Epithelial cell of esophagus (primary cell): ENCODE measurements at regions not wholly inside any gene's neighbourhood (a gene's known extent, or its start where the extent isn't known, plus 50 kb on each side); places are given as distances from the start of the nearest gene placed in this dataset.

ENCODE experiments used
- DNase-seq: peaks from one replicate; pipeline ENCODE4 v3.0.0; 2010; ENCODE audit warnings: low read depth
- H3K4me3 ChIP-seq: 2 replicates; pipeline ENCODE4 v1.5.1; 2011; ENCODE audit warnings: mild to moderate bottlenecking, low read length, control low read depth
- TF ChIP-seq, protein P1 (sequence below): IDR thresholded peaks from 2 replicates; pipeline ENCODE4 v1.5.1; 2011; ENCODE audit warnings: low read depth, mild to moderate bottlenecking, low read length, control low read depth, inconsistent platforms; ENCODE audit not compliant: insufficient read depth; ENCODE audit errors: missing control alignments

DNA sequence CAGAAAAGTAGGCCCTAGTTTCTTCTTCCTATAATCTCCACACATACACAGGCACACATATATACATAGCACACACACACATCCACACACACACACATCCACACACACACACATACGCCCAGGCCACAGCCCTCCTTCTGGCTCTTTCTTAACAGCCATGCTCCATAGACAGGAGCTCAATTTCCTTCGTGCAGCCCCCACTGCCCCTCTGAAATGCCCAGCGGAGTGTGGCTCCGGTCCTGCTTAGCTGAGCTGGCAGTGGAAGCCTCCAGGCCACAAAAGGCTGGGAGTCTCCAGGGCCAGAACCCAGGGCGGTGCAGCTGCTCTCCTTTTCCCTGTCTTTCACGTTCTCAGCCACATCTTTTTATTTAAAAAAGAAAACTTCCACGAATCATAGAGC lies 282.9 kb upstream of the IGFBP3 start:
- no peak for DNase-seq
- no peak overlapping the region for H3K4me3 ChIP-seq
- TF ChIP-seq, protein P1, sequence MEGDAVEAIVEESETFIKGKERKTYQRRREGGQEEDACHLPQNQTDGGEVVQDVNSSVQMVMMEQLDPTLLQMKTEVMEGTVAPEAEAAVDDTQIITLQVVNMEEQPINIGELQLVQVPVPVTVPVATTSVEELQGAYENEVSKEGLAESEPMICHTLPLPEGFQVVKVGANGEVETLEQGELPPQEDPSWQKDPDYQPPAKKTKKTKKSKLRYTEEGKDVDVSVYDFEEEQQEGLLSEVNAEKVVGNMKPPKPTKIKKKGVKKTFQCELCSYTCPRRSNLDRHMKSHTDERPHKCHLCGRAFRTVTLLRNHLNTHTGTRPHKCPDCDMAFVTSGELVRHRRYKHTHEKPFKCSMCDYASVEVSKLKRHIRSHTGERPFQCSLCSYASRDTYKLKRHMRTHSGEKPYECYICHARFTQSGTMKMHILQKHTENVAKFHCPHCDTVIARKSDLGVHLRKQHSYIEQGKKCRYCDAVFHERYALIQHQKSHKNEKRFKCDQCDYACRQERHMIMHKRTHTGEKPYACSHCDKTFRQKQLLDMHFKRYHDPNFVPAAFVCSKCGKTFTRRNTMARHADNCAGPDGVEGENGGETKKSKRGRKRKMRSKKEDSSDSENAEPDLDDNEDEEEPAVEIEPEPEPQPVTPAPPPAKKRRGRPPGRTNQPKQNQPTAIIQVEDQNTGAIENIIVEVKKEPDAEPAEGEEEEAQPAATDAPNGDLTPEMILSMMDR, result no peak

DNA sequence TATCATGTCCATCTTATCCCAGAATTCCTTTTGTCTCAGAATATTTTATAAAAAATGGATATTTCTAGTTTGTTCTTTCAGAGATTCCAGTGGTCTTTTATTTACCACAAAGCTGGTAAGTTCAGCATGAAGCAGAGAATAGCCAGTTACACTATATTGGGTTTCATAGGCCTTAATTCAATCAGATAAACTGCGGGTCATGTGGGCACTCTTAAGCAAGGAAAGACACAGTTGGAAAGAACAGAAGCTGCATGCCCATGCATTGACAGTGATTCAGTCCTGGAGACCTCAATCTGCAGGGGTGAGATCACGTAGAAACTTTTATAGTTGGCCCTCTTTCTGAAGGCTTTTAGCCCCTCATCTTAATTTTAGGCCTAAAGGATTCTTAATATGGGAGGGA lies 281.3 kb upstream of the IGFBP3 start:
- TF ChIP-seq, protein P1, result no peak
- DNase-seq, result no peak
- H3K4me3 ChIP-seq, result no peak overlapping the region

DNA sequence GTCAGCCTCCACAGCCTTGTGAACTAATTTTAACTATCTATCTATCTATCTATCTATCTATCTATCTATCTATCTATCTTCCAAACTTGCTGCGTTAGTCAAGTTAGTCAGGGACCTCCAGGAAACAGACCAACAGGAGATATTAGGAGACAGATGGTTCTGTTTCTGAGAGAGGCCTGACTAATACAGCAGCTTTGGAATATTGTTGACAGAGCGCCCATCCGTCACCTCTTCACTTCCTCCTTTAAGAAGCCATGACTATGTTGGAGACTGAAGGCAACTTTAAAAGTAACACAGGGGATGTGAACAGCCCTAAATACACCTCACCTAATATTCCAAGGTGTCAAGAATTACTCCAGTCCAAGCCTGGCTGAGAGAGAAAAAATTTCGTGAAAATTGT lies 280.9 kb upstream of the IGFBP3 start:
- no peak for DNase-seq
- TF ChIP-seq, protein P1, result no peak
- H3K4me3 ChIP-seq, result no peak overlapping the region

DNA sequence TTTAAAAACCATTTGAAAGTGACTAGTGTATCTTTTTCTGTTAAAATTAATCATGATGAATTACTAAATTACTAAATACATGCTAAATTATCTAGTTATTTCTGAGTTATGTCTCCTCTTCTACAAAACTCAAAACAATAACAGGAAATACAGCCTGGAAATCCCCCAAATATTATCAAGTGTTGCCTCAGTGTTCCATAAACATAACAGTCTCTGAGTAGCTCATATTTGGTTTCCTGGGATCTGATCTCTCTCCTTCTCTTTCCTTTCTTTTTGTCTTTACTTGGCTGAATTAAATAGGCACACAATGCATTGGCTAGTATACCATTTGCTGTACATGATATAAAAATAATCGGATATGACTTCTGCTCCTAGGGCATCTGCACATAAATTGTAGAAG lies 277.6 kb upstream of the IGFBP3 start:
- TF ChIP-seq, protein P1, result no peak
- DNase-seq, result no peak
- H3K4me3 ChIP-seq, result no peak overlapping the region

DNA sequence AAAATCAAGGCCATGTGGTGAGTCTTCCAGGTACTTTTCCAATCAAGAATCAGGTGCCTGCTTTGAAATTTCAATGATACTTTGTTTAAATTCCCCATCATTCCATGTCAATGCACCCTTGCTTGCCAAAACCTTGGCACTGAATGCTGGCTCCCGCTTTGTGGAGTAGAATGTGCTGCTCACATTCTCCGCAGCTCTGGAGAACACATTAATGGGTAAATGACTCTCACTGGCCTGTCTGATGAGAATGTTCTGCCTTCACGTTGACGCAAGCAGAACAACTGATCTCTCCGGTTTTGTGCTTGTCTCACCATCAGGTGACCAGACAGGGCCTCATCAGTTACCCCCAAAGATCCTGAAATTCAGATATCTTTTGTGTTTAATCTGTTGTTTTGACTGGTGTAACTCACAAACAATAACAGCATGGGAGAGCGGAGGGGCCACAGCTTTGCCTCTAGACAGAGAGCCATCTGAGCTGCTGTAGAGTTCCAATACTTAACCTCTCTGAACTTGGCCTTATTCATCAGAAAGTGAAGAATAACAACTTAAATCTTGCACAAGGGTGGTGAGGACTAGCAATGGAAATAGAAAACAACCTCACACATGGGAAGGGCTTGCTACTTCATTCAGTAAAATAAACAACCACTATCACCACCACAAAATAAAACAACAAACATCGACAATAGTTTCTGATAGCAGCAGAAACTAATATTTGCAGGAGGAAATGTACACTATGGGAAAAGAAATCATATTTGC lies 276.9 kb upstream of the IGFBP3 start:
- no peak overlapping the region for H3K4me3 ChIP-seq
- DNase-seq, result no peak
- TF ChIP-seq, protein P1, result no peak

DNA sequence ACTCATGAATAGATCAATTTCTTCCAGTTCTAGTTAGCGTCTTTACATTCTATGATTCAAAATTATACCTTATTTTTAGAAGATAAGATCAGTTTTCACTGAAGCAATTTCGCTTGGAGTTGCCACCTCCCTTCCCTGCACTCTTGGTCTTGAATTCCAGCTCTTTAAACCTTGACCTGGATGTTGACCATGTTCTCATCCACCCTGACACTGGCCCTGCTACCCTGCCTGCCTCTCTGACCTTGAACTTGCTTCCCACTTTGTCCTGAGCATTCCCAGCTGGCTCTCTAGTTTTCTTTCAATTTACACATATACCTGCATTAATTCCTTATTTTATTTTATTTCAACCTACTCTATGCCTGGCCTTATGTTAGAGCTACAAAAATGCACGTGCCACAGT lies 274.9 kb upstream of the IGFBP3 start:
- no peak for DNase-seq
- TF ChIP-seq, protein P1, result no peak

DNA sequence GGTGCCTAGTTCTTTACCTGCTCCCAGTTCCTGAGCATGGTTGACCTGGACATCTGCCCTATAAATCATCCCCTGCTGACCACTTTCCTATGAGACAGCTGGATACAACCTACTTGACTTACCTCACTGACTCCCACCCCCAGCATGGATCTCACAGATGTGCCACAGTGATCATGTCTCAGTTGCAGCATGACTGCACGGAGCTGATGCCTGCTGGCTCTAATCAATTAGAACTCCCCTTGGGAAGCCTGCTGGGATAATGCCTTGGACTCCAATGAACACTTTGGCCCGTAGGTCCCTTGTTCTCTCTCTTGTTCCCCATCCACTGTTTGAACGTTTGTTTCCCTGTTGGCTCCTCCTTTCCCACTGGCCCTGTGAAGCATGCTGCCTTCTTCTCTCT lies 271.2 kb upstream of the IGFBP3 start:
- TF ChIP-seq, protein P1, result no peak
- H3K4me3 ChIP-seq, result no peak overlapping the region
- no peak for DNase-seq

More for the DNA sequence above, 274.9 kb upstream of the IGFBP3 start:
- no peak overlapping the region for H3K4me3 ChIP-seq
